KMS-11 (cell line): ENCODE measurements at regions not wholly inside any gene's neighbourhood (a gene's known extent, or its start where the extent isn't known, plus 50 kb on each side); places are given as distances from the start of the nearest gene placed in this dataset.
"Not testable (repeated sequence)": the region's sequence is repeated elsewhere in the genome, so short reads cannot be mapped to it uniquely, and the experiment has no call there.

ENCODE experiments used
- H2AFZ ChIP-seq: fragments of 200-600 bp; sonication (generic); 2 replicates; pipeline ENCODE4 v1.6.1; 2016; ENCODE audit warnings: antibody characterized with exemption, mixed run types, low read depth
- H3K27ac ChIP-seq: fragments of 200-600 bp; sonication (generic); 2 replicates; pipeline ENCODE4 v1.6.1; 2016; ENCODE audit warnings: mild to moderate bottlenecking, mixed run types
- H3K27me3 ChIP-seq: fragments of 200-600 bp; sonication (generic); 2 replicates; pipeline ENCODE4 v1.6.1; 2017; ENCODE audit warnings: mild to moderate bottlenecking, low read depth, mixed run types, moderate library complexity; ENCODE audit not compliant: insufficient read depth
- H3K36me3 ChIP-seq: fragments of 200-600 bp; sonication (generic); 2 replicates; pipeline ENCODE4 v1.6.1; 2017; ENCODE audit warnings: mild to moderate bottlenecking, mixed run types; ENCODE audit not compliant: insufficient read depth
- H3K4me1 ChIP-seq: fragments of 200-600 bp; sonication (generic); 2 replicates; pipeline ENCODE4 v1.6.1; 2016; ENCODE audit warnings: mild to moderate bottlenecking, low read depth, mixed run types; ENCODE audit not compliant: poor library complexity, severe bottlenecking
- H3K4me2 ChIP-seq: fragments of 200-600 bp; sonication (generic); 2 replicates; pipeline ENCODE4 v1.7.0; 2016; ENCODE audit warnings: mild to moderate bottlenecking, mixed run types
- H3K4me3 ChIP-seq: fragments of 200-600 bp; sonication (generic); IDR thresholded peaks from 2 replicates; pipeline ENCODE4 v1.6.1; 2017; ENCODE audit warnings: low read depth, low read length, mixed read lengths; ENCODE audit not compliant: insufficient read depth
- H3K79me2 ChIP-seq: fragments of 200-600 bp; sonication (generic); 2 replicates; pipeline ENCODE4 v1.6.1; 2016; ENCODE audit warnings: low read depth, mixed run types; ENCODE audit not compliant: insufficient read depth
- H3K9ac ChIP-seq: fragments of 200-600 bp; sonication (generic); 2 replicates; pipeline ENCODE4 v1.6.1; 2016; ENCODE audit warnings: mild to moderate bottlenecking, mixed run types
- H4K20me1 ChIP-seq: fragments of 200-600 bp; sonication (generic); 2 replicates; pipeline ENCODE4 v1.6.1; 2016; ENCODE audit warnings: mild to moderate bottlenecking, mixed run types; ENCODE audit not compliant: insufficient read depth
- CTCF ChIP-seq: fragments of 200-600 bp; sonication (generic); conservative IDR thresholded peaks from 2 replicates; pipeline ENCODE4 v1.6.1; 2017; ENCODE audit warnings: low read depth, mild to moderate bottlenecking, antibody characterized with exemption, low read length, moderate library complexity, mixed read lengths

GRCh38 chr21:32083197-32083596 is 195.7 kb downstream of the MIS18A start:
- H2AFZ ChIP-seq = no peak overlapping the region
- H3K79me2 ChIP-seq = no peaks in the 10 kb centered on the region
- H4K20me1 ChIP-seq = no peaks in the 10 kb centered on the region
- no peak overlapping the region for H3K4me2 ChIP-seq
- no peak overlapping the region for H3K9ac ChIP-seq
- no peaks in the 10 kb centered on the region for H3K27me3 ChIP-seq
- no peak overlapping the region for H3K4me3 ChIP-seq
- H3K4me1 ChIP-seq = no peaks in the 10 kb centered on the region
- H3K36me3 ChIP-seq = no peaks in the 10 kb centered on the region
- no peak for TF ChIP-seq CTCF
- no peak overlapping the region for H3K27ac ChIP-seq

- Histone ChIP-seq H3K27me3 (no peaks in the 10 kb centered on the region), H3K79me2 (no peaks in the 10 kb centered on the region), H2AFZ (no peak overlapping the region), H3K36me3 (no peaks in the 10 kb centered on the region), H3K27ac (no peak overlapping the region), H3K4me1 (no peaks in the 10 kb centered on the region), H4K20me1 (no peaks in the 10 kb centered on the region), H3K4me3 (no peak overlapping the region), H3K4me2 (no peak overlapping the region), H3K9ac (no peak overlapping the region)
- no peak for TF ChIP-seq CTCF
Observed at GRCh38 chr21:32082466-32082865, 196.4 kb downstream of the MIS18A start.

GRCh38 chr21:32073593-32073992 is 200.8 kb downstream of the HUNK start:
- no peaks in the 10 kb centered on the region for H4K20me1 ChIP-seq
- no peaks in the 10 kb centered on the region for H3K27me3 ChIP-seq
- no peaks in the 10 kb centered on the region for H3K4me1 ChIP-seq
- no peak for TF ChIP-seq CTCF
- no peak overlapping the region for H3K4me3 ChIP-seq
- H3K79me2 ChIP-seq = no peaks in the 10 kb centered on the region
- no peak overlapping the region for H2AFZ ChIP-seq
- no peak overlapping the region for H3K27ac ChIP-seq
- no peak overlapping the region for H3K9ac ChIP-seq
- no peak overlapping the region for H3K4me2 ChIP-seq
- no peaks in the 10 kb centered on the region for H3K36me3 ChIP-seq

- Histone ChIP-seq H3K27ac (no peak overlapping the region), H2AFZ (no peak overlapping the region), H3K79me2 (no peaks in the 10 kb centered on the region), H3K4me2 (no peak overlapping the region), H3K4me3 (no peak overlapping the region), H3K36me3 (no peaks in the 10 kb centered on the region), H3K4me1 (no peaks in the 10 kb centered on the region), H3K27me3 (no peaks in the 10 kb centered on the region), H4K20me1 (no peaks in the 10 kb centered on the region), H3K9ac (no peak overlapping the region)
- TF ChIP-seq CTCF = no peak
Observed at GRCh38 chr21:32073190-32073589, 200.4 kb downstream of the HUNK start.

GRCh38 chr21:32071620-32072019 is 198.8 kb downstream of the HUNK start:
- H3K27me3 ChIP-seq, H3K4me1 ChIP-seq, H3K36me3 ChIP-seq, H3K4me3 ChIP-seq, H4K20me1 ChIP-seq, H2AFZ ChIP-seq, H3K9ac ChIP-seq, H3K4me2 ChIP-seq, H3K79me2 ChIP-seq, H3K27ac ChIP-seq: not testable (repeated sequence)
